ENCODE measurements at regions not wholly inside any gene's neighbourhood (a gene's known extent, or its start where the extent isn't known, plus 50 kb on each side); places are given as distances from the start of the nearest gene placed in this dataset.
"Not testable (repeated sequence)": the region's sequence is repeated elsewhere in the genome, so short reads cannot be mapped to it uniquely, and the experiment has no call there.

GRCh38 chr17:43345515-43345914 is 53.3 kb upstream of the ARL4D start:
- not testable (repeated sequence) for DNase-seq

GRCh38 chr17:43344685-43345084 is 54.1 kb upstream of the ARL4D start:
- no peak for DNase-seq

DNA sequence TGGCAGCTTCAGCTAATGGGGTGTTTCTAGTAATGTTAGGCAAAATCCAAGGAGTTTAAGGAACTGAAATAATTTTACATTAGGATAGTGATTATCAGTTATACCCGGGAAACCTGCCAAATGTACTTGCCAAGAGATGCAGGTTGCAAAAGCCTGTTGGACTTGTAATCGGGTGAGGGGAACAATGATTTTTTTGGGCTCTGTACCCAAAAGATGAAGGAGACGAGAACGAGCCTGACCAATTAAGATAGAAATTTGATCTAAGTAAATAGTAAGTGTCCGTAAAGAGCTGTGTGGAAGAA is 56.3 kb upstream of the ARL4D start:
- DNase-seq, result no peak

- no peak for DNase-seq
Observed at GRCh38 chr17:43341715-43342588, 56.8 kb upstream of the ARL4D start.

DNA sequence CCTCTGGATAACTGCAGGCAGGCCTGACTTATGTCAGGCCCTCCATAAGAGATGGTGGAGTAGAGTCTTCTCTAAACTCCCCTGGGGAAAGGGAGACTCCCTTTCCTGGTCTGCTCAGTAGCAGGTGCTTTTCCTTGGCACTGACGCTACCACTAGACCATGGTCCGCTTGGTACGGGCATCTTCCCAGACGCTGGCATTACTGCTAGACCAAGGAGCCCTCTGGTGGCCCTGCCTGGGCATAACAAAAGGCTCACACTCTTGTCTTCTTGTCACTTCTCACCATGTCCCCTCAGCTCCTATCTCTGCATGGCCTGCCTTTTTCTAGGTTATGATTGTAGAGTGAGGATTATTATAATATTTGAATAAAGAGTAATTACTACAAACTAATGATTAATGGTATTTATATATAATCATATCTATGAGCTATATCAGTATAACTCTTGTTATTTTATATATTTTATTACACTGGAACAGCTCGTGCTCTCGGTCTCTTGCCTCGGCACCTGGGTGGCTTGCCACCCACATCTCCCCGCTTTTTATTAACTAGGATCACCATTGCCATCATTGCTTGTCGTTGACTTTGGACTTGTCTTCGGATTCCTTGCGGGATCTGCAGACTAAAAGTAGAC is 59.8 kb upstream of the ARL4D start:
- peak; percentile 80 for DNase-seq

DNA sequence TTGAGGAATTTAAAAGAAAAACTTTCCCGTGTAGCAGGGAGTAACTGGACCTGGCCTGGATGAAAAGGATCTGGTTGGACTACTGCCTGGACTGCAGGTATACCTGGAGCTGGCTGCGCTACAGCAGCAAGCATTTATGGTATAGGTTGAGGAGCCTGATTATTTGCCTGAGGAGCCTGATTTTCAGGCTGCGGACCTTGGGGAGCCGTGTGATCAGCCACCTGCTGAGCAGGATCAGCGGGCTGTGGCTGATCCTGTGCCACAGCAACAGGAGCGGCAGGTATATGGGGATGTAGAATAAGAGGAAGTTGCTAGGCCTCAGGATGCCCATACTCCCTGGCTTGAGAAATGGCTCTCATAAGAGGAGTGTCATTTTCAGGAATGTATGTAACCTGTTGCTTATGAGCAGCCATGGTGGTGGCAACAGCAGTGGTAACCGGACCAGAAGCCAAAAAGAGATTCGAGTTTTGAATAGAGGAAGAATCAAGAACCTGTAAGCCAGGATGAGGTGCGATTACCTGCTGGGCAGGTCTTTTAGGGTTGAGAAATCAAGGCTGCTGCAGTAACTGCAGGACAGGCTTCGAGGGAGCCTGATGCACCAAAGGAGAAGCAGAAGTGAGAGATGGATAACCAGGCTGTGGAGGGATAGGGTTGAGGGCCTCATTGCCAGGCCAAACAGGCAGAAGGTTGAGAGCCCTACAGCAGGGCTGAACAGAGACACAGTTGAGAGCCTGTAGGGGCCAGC is 60.9 kb upstream of the ARL4D start:
- DNase-seq, result no peak

DNA sequence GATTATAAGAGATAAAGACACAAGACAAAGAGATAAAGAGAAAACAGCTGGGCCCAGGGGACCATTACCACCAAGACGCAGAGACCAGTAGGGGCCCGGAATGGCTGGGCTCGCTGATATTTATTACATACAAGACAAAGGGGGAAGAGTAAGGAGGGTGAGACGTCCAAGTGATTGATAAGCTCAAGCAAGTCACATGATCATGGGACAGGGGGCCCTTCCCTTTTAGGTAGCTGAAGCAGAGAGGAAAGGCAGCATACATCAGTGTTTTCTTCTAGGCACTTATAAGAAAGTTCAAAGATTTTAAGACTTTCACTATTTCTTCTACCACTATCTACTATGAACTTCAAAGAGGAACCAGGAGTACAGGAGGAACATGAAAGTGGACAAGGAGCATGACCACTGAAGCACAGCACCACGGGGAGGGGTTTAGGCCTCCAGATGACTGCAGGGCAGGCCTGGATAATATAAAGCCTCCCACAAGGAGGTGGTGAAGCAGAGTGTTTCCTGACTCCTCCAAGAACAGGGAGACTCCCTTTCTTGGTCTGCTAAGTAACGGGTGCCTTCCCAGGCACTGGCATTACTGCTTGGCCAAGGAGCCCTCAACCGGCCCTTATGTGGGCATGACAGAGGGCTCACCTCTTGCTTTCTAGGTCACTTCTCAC is 63.9 kb upstream of the ARL4D start:
- no peak for DNase-seq

DNA sequence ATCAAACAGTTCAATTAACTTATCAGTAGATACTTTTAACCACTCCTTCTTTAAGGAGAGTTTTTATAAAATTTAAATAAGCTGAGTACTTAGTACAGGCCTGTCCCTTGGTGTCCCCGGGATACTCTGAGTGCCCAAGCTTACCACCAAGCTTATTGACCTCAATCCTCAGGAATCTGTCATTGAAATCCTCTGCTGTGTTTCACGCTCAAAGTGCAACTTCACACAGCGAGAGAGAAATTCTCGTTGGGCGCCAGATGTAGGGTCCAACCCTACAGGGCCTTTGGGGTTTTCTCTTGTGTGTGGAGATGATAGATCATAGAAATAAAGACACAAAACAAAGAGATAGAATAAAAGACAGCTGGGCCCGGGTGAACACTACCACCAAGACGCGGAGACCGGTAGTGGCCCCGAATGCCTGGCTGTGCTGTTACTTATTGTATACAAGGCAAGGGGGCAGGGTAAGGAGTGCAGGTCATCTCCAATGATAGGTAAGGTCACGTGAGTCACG is 65.3 kb upstream of the ARL4D start:
- DNase-seq, result no peak

- no peak for DNase-seq
Observed at GRCh38 chr17:43332230-43332629, 66.6 kb upstream of the ARL4D start.

DNA sequence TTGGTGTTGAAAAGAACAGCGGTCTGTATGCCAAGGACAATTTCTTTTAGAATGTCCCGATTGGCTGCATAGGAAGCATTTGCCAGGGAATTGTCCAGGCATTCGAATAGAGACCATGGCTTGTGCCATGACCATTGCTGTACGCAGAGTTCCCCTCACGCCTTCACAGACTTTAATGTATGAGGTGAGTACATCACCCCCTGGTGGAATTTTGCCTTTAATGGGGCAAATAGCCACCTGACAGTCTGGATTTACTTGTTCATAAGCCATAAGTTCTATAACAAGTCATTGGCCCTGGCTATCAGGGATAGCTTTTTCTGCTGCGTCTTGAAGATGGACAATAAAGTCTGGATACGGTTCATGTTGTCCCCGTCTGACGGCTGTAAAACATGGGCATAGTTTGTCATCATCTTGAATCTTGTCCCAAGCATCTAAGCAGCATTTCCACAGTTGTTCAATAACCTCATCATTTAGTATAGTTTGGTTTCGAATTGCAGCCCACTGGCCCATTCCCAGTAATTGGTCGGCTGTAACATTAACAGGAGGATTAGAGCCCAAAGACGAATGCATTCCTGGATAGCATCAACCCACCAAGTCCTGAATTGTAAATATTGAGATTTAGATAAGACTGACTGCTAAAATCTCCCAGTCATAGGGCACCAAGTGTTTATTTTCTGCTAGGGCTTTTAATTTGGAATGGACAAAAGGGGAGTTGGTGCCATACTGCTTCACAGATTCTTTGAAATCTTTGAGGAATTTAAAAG is 67.7 kb upstream of the ARL4D start:
- no peak for DNase-seq

- DNase-seq, result no peak
Observed at GRCh38 chr17:43329183-43329582, 69.6 kb upstream of the ARL4D start.

DNA sequence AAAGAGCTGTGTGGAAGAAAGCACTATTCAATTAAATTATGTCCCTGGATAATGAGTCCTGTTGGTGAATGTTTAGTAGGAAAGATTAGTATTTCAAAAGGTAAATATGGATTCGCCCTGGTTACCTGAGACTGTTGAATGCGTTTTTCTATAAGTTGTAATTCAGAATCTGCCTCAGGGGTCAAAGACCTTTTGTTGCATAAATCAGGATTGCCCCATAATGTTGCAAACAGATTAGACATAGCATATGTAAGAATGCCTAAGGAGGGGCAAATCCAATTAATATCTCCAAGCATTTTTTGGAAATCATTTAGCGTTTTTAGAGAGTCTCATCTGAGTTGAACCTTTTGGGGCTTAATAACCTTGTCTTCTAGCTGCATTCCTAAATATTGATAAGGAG is 70.1 kb upstream of the ARL4D start:
- no peak for DNase-seq

DNA sequence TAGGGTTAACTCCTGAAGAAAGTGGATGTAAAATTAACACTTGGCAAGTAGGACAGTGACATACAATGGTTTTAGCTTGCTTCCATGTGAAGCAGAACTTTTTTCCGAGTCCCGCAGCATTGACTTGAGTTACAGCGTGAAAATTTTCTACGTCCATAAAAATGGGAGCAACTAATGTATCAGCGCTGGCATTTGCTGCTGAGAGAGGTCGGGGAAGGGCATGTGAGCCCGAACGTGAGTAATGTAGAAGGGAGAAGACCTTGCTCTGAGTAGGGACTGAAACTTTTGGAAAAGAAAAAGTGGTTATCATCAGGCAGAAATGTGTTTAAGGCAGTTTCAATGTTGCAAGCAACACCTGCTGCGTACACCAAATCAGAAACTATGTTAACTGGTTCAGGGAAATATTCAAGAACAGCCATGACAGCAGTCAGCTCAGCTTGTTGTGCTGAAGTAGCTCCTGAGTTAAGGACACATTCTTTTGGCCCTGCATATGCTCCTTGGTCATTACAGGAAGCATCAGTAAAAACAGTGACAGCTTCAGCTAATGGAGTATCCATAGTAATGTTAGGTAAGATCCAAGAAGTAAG is 70.9 kb upstream of the ARL4D start:
- no peak for DNase-seq

DNA sequence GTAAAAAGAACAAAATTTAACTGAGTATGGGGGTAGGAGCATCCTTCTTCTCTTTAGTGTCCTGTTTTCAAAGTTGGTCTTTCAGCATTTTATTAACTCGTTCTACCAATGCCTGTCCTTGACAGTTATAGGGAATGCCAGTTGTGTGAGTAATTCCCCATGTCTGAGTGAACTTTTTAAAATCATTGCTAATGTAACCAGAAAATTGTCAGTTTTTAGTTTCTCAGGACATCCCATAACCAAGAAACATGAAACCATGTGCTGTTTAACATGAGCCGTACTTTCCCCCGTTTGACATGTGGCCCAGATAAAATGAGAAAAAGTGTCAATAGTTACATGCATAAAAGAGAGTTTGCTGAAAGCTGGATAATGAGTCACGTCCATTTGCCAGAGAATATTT is 71.4 kb upstream of the ARL4D start:
- DNase-seq, result no peak

DNA sequence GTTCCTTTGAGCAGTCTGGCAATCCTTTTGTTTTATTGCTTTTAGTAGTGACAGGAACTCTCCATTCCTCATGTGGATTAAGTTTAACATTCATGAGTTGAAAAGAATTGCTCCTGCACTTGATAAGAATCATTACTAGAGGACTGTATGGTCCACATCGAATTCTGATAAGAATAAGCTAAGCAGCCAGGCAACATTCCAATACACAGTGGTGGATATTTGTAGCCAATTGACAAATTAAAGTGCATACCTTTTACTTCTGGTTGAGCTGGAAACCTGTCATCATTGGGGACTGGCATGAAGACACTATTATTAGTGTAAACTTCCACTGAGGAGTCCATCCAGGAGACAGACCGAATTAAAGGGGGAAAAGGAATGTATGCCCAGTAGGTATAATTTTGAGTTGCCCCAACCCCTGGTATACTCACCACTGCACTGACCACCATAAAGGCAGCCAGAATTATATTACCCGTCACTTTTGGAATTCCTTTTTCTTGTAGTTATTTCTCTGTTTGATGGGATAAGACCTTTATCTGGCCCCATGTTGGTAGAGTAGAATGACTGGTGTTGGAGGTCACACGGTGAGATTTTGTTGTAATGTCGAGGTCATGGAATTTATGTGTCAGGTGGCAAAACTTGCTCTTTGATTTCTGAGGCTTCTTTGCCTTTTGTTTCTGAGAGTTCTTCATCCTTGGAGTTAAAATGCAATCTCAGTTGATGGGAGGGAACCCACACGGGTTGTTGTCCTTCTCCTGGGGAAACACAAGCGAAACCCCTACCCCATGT is 72.1 kb upstream of the ARL4D start:
- DNase-seq, result no peak

DNA sequence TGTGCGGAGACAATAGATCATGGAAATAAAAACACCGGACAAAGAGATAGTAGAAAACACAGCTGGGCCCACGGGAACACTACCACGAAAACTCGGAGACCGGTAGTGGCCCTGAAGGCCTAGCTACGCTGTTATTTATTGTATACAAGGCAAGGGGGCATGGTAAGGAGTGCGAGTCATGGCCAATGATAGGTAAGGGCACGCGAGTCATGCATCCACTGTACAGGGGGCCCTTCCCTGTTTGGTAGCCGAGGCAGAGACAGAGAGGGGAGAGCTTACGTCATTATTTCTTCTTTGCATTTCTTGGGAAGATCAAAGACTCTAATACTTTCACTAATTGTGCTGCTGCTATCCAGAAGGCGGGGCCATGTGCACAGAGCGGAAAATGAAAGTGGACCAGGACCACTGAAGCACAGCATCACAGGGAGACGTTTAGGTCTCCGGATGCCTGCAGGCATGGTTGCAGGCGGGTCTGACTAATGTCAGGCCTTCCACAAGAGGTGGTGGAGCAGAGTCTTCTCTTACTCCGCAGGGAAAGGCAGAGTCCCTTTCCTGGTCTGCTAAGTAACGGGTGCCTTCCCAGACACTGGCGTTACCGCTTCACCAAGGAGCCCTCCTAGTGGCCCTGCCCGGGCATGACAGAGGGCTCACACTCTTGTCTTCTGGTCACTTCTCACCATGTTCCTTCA is 74.4 kb upstream of the ARL4D start:
- DNase-seq, result no peak

GRCh38 chr17:43319293-43320124 is 79.3 kb upstream of the ARL4D start:
- no peak for DNase-seq

DNA sequence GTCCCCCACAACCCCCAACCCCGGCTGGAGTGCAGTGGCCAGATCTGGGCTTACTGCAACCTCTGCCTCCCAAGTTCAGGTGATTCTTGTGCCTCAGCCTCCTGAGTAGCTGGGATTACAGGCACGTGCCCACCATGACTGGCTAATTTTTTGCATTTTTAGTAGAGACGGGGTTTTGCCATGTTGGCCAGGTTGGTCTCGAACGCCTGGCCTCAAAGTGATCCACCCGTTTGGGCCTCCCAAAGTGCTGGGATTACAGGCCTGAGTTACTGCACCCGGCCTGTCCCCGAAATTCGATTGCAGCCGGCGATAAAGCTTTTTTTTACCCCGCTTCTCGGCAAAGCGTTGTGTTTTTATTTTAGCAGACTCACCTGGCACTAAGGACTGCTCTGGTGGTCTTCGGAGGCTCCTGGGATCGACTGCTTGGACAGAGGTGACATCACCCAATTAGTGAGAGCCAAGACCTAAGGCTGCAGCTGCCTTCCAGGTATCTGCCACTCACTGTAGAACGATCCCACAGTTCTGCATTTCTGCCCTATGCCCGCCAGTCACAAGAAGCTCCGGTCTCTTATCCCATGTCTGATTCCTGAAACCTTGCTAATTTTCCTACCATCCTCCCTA is 82.2 kb upstream of the ARL4D start:
- no peak for DNase-seq

- DNase-seq, result no peak
Observed at GRCh38 chr17:43315858-43316521, 82.2 kb upstream of the RNU2-1 start.

Measured in midbrain (tissue), 1 donor.